OCI-LY7 (cell line): ENCODE measurements at regions not wholly inside any gene's neighbourhood (a gene's known extent, or its start where the extent isn't known, plus 50 kb on each side); places are given as distances from the start of the nearest gene placed in this dataset.

Source experiments
- EZH2phosphoT487 ChIP-seq: fragments of 200-600 bp; sonication (generic); IDR thresholded peaks from 2 replicates; pipeline ENCODE4 v1.6.1; 2018; ENCODE audit warnings: low read depth, borderline replicate concordance, mild to moderate bottlenecking, mixed run types, antibody characterized with exemption, low read length, moderate library complexity, mixed read lengths
- TF ChIP-seq, protein P1 (sequence below): fragments of 200-600 bp; sonication (generic); conservative IDR thresholded peaks from 2 replicates; pipeline ENCODE4 v1.5.1; 2014; ENCODE audit warnings: mild to moderate bottlenecking, antibody characterized with exemption, low read length, moderate library complexity, mixed read lengths

DNA sequence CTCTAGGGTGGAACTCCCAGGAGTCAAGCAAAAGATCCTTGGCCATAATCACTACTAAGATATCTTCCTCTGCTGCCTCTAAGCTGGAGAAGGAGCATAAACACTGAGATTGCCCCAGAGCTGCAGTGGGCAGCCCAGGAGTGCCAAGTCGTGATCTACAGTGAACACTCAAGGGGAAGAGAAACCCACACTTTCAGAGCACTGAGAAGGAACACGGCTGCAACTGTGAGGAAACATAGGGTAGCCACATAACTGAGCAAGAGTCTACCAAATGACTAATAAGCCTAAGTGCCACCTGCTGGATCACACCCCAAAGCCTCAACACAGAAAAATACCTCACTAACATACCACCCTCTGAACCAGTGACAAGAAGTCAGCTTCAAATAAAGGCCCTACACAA is 79.6 kb upstream of the RAB12 start:
- TF ChIP-seq, protein P1, sequence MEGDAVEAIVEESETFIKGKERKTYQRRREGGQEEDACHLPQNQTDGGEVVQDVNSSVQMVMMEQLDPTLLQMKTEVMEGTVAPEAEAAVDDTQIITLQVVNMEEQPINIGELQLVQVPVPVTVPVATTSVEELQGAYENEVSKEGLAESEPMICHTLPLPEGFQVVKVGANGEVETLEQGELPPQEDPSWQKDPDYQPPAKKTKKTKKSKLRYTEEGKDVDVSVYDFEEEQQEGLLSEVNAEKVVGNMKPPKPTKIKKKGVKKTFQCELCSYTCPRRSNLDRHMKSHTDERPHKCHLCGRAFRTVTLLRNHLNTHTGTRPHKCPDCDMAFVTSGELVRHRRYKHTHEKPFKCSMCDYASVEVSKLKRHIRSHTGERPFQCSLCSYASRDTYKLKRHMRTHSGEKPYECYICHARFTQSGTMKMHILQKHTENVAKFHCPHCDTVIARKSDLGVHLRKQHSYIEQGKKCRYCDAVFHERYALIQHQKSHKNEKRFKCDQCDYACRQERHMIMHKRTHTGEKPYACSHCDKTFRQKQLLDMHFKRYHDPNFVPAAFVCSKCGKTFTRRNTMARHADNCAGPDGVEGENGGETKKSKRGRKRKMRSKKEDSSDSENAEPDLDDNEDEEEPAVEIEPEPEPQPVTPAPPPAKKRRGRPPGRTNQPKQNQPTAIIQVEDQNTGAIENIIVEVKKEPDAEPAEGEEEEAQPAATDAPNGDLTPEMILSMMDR: no peak
- TF ChIP-seq EZH2phosphoT487: no peak
